ENCODE measurements at regions not wholly inside any gene's neighbourhood (a gene's known extent, or its start where the extent isn't known, plus 50 kb on each side); places are given as distances from the start of the nearest gene placed in this dataset.

GRCh38 chr22:45077826-45078334, 68.1 kb upstream of the PHF21B start:
- TF ChIP-seq CTCF (conservative IDR thresholded peaks at IDR 0.05) (no peak), ZFX (IDR thresholded peaks at IDR 0.05) (no peak)

Data from C4-2B (cell line).